ENCODE measurements at regions not wholly inside any gene's neighbourhood (a gene's known extent, or its start where the extent isn't known, plus 50 kb on each side); places are given as distances from the start of the nearest gene placed in this dataset.
"Not testable (repeated sequence)": the region's sequence is repeated elsewhere in the genome, so short reads cannot be mapped to it uniquely, and the experiment has no call there.

GRCh38 chr2:163943403-163944346 lies 207.9 kb upstream of the FIGN start:
- no peak for ATAC-seq (ENCODE audit: poor library complexity)
- intact Hi-C loops (cut with DNase I): no loop called here
- no peak for DNase-seq

DNA sequence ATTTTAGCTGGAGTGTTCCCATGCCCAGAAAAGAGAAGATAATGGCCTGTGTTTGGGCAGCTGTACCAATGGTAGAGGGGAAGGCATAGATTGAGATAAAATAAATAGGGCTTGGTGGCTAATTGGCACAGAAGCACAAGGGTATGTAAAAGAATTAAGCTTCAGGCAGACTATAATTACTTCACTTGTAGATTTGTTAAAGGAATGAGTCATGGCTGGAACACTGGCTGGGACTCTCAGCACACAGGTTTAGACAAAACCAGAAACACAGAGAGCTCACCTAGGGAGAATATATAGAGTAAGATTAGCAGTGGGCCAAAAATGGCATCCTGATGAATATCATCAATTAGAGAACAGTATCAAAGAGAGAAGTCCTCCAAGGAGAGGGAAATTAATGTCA lies 198.3 kb upstream of the FIGN start:
- ATAC-seq (ENCODE audit: poor library complexity) (no peak), DNase-seq (no peak)
- intact Hi-C loops (cut with DNase I): no loop called here

GRCh38 chr2:163919717-163920116 lies 183.9 kb upstream of the FIGN start:
- intact Hi-C loops (cut with DNase I): no loop called here
- DNase-seq: no peak
- no peak for ATAC-seq (ENCODE audit: poor library complexity)

DNA sequence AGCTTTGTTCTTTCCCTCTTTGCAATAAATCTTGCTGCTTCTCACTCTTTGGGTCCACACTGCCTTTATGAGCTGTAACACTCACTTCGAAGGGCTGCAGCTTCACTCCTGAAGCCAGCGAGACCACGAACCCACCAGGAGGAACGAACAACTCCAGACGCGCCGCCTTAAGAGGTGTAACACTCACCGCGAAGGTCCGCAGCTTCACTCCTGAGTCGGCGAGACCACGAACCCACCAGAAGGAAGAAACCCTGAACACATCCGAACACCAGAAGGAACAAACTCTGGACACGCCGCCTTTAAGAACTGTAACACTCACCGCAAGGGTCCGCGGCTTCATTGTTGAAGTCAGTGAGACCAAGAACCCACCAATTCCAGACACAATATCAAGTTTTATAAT lies 178.7 kb upstream of the FIGN start:
- DNase-seq; ATAC-seq (ENCODE audit: poor library complexity); intact Hi-C loops (cut with DNase I): not testable (repeated sequence)

DNA sequence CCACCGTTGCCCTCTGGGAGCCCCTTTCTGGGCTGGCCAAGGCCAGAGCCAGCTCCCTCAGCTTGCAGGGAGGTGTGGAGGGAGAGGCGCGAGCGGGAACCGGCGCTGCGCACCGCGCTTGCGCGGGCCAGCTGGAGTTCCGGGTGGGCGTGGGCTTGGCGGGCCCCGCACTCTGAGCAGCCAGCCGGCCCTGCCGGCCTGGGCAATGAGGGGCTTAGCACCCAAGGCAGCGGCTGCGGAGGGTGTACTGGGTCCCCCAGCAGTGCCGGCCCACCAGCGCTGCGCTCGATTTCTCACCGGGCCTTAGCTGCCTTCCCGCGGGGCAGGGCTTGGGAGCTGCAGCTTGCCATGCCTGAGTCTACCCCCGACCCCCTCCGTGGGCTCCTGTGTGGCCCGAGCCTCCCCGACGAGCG lies 177.7 kb upstream of the FIGN start:
- not testable (repeated sequence) for DNase-seq

GRCh38 chr2:163909411-163910080 lies 173.7 kb upstream of the FIGN start:
- intact Hi-C loops (cut with DNase I): no loop called here
- DNase-seq (no peak), ATAC-seq (ENCODE audit: poor library complexity) (no peak)

More for the DNA sequence above, 177.7 kb upstream of the FIGN start:
- intact Hi-C loops (cut with DNase I); ATAC-seq (ENCODE audit: poor library complexity): not testable (repeated sequence)

- no peak for ATAC-seq (ENCODE audit: poor library complexity)
- no peak for DNase-seq
- intact Hi-C loops (cut with DNase I): no loop called here
Observed at GRCh38 chr2:163906410-163906809, 170.6 kb upstream of the FIGN start.

DNA sequence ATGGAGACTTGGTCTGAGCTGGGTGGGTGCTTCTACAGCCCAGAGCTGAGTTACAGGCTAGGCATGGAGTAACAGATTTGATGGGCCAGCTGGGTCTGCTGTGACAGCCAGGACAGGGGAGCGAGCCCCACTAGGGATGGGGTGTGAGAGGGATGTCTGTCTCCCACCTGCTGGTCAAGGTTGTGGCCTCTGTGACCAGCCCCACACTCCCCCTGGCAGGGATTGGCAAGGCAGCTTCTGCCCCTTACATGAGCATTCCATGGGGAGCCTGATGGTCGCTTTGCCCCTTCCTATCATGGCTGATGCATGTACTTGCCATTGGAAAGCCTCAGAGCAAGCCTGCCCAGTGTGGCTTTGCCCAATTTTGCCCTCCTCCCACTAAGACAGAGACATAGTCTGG lies 162.0 kb upstream of the FIGN start:
- intact Hi-C loops (cut with DNase I): no loop called here
- DNase-seq: no peak
- no peak for ATAC-seq (ENCODE audit: poor library complexity)

- intact Hi-C loops (cut with DNase I); DNase-seq; ATAC-seq (ENCODE audit: poor library complexity): not testable (repeated sequence)
Observed at GRCh38 chr2:163893444-163893843, 157.6 kb upstream of the FIGN start.

GRCh38 chr2:163888591-163888990 lies 152.8 kb upstream of the FIGN start:
- ATAC-seq (ENCODE audit: poor library complexity): no peak
- intact Hi-C loops (cut with DNase I): no loop called here
- DNase-seq: no peak

GRCh38 chr2:163887182-163887581 lies 151.4 kb upstream of the FIGN start:
- intact Hi-C loops (cut with DNase I): no loop called here
- DNase-seq (no peak), ATAC-seq (ENCODE audit: poor library complexity) (no peak)

- ATAC-seq (ENCODE audit: poor library complexity) (no peak), DNase-seq (no peak)
- intact Hi-C loops (cut with DNase I): no loop called here
Observed at GRCh38 chr2:163884416-163884815, 148.6 kb upstream of the FIGN start.

- intact Hi-C loops (cut with DNase I): no loop called here
- DNase-seq: no peak
- ATAC-seq (ENCODE audit: poor library complexity): no peak
Observed at GRCh38 chr2:163878718-163879117, 142.9 kb upstream of the FIGN start.

DNA sequence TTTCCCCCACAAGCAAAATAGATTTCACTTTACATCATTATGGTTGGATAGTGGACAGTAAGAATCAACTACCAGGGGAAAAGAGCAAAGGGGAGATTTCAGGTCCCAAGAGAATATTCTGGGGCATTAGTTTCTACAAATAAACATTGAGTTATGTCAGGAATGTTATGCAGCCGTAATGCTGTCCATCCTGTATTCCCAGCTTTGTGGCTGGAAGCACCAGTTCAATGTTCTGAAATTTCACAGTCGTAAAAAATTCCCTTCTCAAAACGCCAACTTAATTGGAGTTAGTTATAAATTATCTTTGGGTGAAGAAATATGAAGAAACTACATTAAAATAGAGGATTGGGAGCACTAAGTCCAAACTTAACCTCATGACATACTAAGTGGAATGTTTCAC lies 141.5 kb upstream of the FIGN start:
- ATAC-seq (ENCODE audit: poor library complexity): peak; percentile 64
- intact Hi-C loops (cut with DNase I): no loop called here
- DNase-seq: no peak

- no peak for DNase-seq
- intact Hi-C loops (cut with DNase I): no loop called here
Observed at GRCh38 chr2:163863073-163863472, 127.3 kb upstream of the FIGN start.

GRCh38 chr2:163859951-163860350 lies 124.1 kb upstream of the FIGN start:
- intact Hi-C loops (cut with DNase I): no loop called here

More at GRCh38 chr2:163863073-163863472, 127.3 kb upstream of the FIGN start:
- ATAC-seq (ENCODE audit: poor library complexity): no peak

DNA sequence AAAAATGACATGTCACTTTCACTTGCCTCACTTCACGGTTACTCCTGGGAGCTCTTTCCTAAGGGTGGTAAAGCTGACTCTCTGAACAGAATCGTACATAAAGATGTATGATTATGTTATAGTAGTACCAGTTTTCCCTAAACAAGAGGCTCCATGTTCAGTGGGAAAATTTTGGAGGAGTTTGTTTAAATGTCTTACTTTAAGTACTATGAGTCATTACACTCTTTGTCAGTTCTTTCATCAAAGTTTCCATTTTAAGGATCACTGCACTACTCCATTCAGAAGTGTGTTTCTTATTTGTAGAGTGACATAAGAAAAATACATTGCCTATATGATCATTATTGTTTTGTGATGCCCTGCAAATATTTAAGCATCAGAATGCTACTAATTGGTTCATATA lies 121.1 kb upstream of the FIGN start:
- no peak for DNase-seq
- intact Hi-C loops (cut with DNase I): no loop called here
- peak; percentile 45 for ATAC-seq (ENCODE audit: poor library complexity)

More at GRCh38 chr2:163859951-163860350, 124.1 kb upstream of the FIGN start:
- ATAC-seq (ENCODE audit: poor library complexity) (no peak), DNase-seq (no peak)

DNA sequence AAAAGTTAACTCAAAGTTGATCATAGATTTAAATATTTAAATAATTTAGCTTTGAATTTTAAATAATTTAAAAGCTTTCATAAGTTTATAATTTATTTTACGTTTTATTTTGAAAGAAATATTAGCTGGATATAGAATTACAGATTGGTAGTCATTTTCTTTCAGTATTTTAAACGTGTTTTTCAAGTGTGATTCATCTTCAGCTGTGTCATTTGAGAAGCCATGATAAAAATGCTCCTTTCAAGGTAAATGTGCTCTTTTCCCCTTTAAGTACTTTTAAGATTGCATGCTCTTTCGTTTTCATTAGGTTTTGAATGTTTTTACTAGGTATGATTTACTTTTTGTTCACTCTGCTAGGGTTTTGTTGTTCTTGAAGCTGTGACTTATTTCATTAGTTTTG lies 116.8 kb upstream of the FIGN start:
- ATAC-seq (ENCODE audit: poor library complexity): no peak
- no peak for DNase-seq
- intact Hi-C loops (cut with DNase I): no loop called here

DNA sequence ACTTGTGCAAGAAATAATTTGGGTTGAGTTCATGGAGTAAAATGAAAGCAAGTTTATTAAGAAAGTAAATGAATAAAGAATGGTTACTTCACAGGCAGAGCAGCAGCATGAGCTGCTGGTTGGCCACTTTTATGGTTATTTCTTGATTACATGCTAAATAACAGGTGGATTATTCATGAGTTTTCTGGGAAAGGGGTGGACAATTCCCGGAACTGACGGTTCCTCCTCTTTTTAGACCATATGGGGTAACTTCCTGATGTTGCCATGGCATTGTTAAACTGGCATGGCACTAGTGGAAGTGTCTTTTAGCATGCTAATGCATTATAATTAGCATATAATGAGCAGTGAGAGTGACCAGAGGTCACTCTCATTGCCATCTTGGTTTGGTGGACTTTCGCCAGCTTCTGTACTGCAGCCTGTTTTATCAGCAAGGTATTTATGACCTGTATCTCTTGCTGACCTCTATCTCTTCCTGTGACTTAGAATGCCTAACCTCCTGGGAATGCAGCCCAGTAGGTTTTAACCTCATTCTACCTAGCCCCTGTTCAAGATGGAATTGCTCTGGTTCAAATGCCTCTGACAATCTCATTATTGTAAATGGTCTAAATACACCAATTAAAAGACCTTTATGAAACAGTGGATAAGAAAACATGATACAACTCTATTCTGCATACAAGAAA lies 114.1 kb upstream of the FIGN start:
- ATAC-seq (ENCODE audit: poor library complexity): no peak
- intact Hi-C loops (cut with DNase I): no loop called here

More for the DNA sequence above, 114.1 kb upstream of the FIGN start:
- DNase-seq: no peak
